ENCODE measurements at regions not wholly inside any gene's neighbourhood (a gene's known extent, or its start where the extent isn't known, plus 50 kb on each side); places are given as distances from the start of the nearest gene placed in this dataset.

- Histone ChIP-seq H3K4me1 (ENCODE audit: control insufficient read depth in 3 of 3, insufficient read depth in 2 of 3, low read depth in 1 of 3, low read length in 2 of 3) (no peaks in the 10 kb centered on the region), H3K4me3 (ENCODE audit: low read depth in 1 of 3, low read length in 3 of 3) (no peak overlapping the region), H3K36me3 (ENCODE audit: control insufficient read depth in 3 of 3, insufficient read depth in 2 of 3, low read depth in 1 of 3, low read length in 3 of 3) (no peaks in the 10 kb centered on the region), H3K27ac (ENCODE audit: low read depth in 1 of 3, low read length in 2 of 3) (no peak overlapping the region), H3K9me3 (ENCODE audit: control insufficient read depth in 2 of 2, insufficient read depth in 1 of 2, low read depth in 1 of 2, low read length in 1 of 2) (no peaks in the 10 kb centered on the region), H3K27me3 (ENCODE audit: control insufficient read depth in 3 of 3, insufficient read depth in 3 of 3, low read length in 3 of 3) (no peaks in the 10 kb centered on the region)
- FAIRE-seq (no peak), DNase-seq (no peak)
- WGBS, 3 donors: 89 to 94% (median 92%) methylated on average over 2 of the region's 2 CpGs
These were observed 242.9 kb upstream of the TRPM3 start for GRCh38 chr9:71364186-71364955.

- H3K9me3 ChIP-seq (ENCODE audit: control insufficient read depth in 2 of 2, insufficient read depth in 1 of 2, low read depth in 1 of 2, low read length in 1 of 2): no peaks in the 10 kb centered on the region
- H3K27ac ChIP-seq (ENCODE audit: low read depth in 1 of 3, low read length in 2 of 3): no peak overlapping the region
- no peaks in the 10 kb centered on the region for H3K4me1 ChIP-seq (ENCODE audit: control insufficient read depth in 3 of 3, insufficient read depth in 2 of 3, low read depth in 1 of 3, low read length in 2 of 3)
- FAIRE-seq (no peak), DNase-seq (no peak)
- no peaks in the 10 kb centered on the region for H3K27me3 ChIP-seq (ENCODE audit: control insufficient read depth in 3 of 3, insufficient read depth in 3 of 3, low read length in 3 of 3)
- no peak overlapping the region for H3K4me3 ChIP-seq (ENCODE audit: low read depth in 1 of 3, low read length in 3 of 3)
- no peaks in the 10 kb centered on the region for H3K36me3 ChIP-seq (ENCODE audit: control insufficient read depth in 3 of 3, insufficient read depth in 2 of 3, low read depth in 1 of 3, low read length in 3 of 3)
- 78 to 82% (median 80%) methylated on average over 4 of the region's 4 CpGs for WGBS, 3 donors
These were observed 242.0 kb upstream of the TRPM3 start for GRCh38 chr9:71363286-71363961.

- FAIRE-seq: no peak
- H3K9me3 ChIP-seq (ENCODE audit: control insufficient read depth in 2 of 2, insufficient read depth in 1 of 2, low read depth in 1 of 2, low read length in 1 of 2): no peaks in the 10 kb centered on the region
- no peak for DNase-seq
- H3K27ac ChIP-seq (ENCODE audit: low read depth in 1 of 3, low read length in 2 of 3): no peak overlapping the region
- no peaks in the 10 kb centered on the region for H3K4me1 ChIP-seq (ENCODE audit: control insufficient read depth in 3 of 3, insufficient read depth in 2 of 3, low read depth in 1 of 3, low read length in 2 of 3)
- H3K36me3 ChIP-seq (ENCODE audit: control insufficient read depth in 3 of 3, insufficient read depth in 2 of 3, low read depth in 1 of 3, low read length in 3 of 3): no peaks in the 10 kb centered on the region
- H3K4me3 ChIP-seq (ENCODE audit: low read depth in 1 of 3, low read length in 3 of 3): no peak overlapping the region
- no peaks in the 10 kb centered on the region for H3K27me3 ChIP-seq (ENCODE audit: control insufficient read depth in 3 of 3, insufficient read depth in 3 of 3, low read length in 3 of 3)
- WGBS, 3 donors: 64 to 83% (median 79%) methylated on average over 2 of the region's 2 CpGs
These were observed 239.9 kb upstream of the TRPM3 start for GRCh38 chr9:71361357-71361756.

GRCh38 chr9:71357346-71357745 is 235.9 kb upstream of the TRPM3 start:
- WGBS, 3 donors: 44 to 61% (median 51%) methylated on average over 4 of the region's 4 CpGs
- Histone ChIP-seq H3K27me3 (ENCODE audit: control insufficient read depth in 3 of 3, insufficient read depth in 3 of 3, low read length in 3 of 3) (no peaks in the 10 kb centered on the region), H3K4me1 (ENCODE audit: control insufficient read depth in 3 of 3, insufficient read depth in 2 of 3, low read depth in 1 of 3, low read length in 2 of 3) (no peaks in the 10 kb centered on the region), H3K36me3 (ENCODE audit: control insufficient read depth in 3 of 3, insufficient read depth in 2 of 3, low read depth in 1 of 3, low read length in 3 of 3) (no peaks in the 10 kb centered on the region), H3K4me3 (ENCODE audit: low read depth in 1 of 3, low read length in 3 of 3) (no peak overlapping the region), H3K27ac (ENCODE audit: low read depth in 1 of 3, low read length in 2 of 3) (no peak overlapping the region), H3K9me3 (ENCODE audit: control insufficient read depth in 2 of 2, insufficient read depth in 1 of 2, low read depth in 1 of 2, low read length in 1 of 2) (no peaks in the 10 kb centered on the region)
- DNase-seq (no peak), FAIRE-seq (no peak)

- Histone ChIP-seq H3K4me1 (ENCODE audit: control insufficient read depth in 3 of 3, insufficient read depth in 2 of 3, low read depth in 1 of 3, low read length in 2 of 3) (no peaks in the 10 kb centered on the region), H3K4me3 (ENCODE audit: low read depth in 1 of 3, low read length in 3 of 3) (no peak overlapping the region), H3K27ac (ENCODE audit: low read depth in 1 of 3, low read length in 2 of 3) (no peak overlapping the region), H3K27me3 (ENCODE audit: control insufficient read depth in 3 of 3, insufficient read depth in 3 of 3, low read length in 3 of 3) (no peaks in the 10 kb centered on the region), H3K36me3 (ENCODE audit: control insufficient read depth in 3 of 3, insufficient read depth in 2 of 3, low read depth in 1 of 3, low read length in 3 of 3) (no peaks in the 10 kb centered on the region), H3K9me3 (ENCODE audit: control insufficient read depth in 2 of 2, insufficient read depth in 1 of 2, low read depth in 1 of 2, low read length in 1 of 2) (no peaks in the 10 kb centered on the region)
- DNase-seq: no peak
- WGBS, 3 donors: 55 to 64% (median 60%) methylated on average over 4 of the region's 4 CpGs
- no peak for FAIRE-seq
These were observed 234.5 kb upstream of the TRPM3 start for GRCh38 chr9:71355884-71356283.

- no peaks in the 10 kb centered on the region for H3K4me1 ChIP-seq (ENCODE audit: control insufficient read depth in 3 of 3, insufficient read depth in 2 of 3, low read depth in 1 of 3, low read length in 2 of 3)
- 76 to 98% (median 94%) methylated on average over 2 of the region's 2 CpGs for WGBS, 3 donors
- no peak for FAIRE-seq
These were observed 232.3 kb upstream of the TRPM3 start for GRCh38 chr9:71353720-71354119.

GRCh38 chr9:71352837-71353236 is 231.4 kb upstream of the TRPM3 start:
- Histone ChIP-seq H3K27ac (ENCODE audit: low read depth in 1 of 3, low read length in 2 of 3) (no peak overlapping the region), H3K9me3 (ENCODE audit: control insufficient read depth in 2 of 2, insufficient read depth in 1 of 2, low read depth in 1 of 2, low read length in 1 of 2) (no peaks in the 10 kb centered on the region), H3K27me3 (ENCODE audit: control insufficient read depth in 3 of 3, insufficient read depth in 3 of 3, low read length in 3 of 3) (no peaks in the 10 kb centered on the region), H3K4me3 (ENCODE audit: low read depth in 1 of 3, low read length in 3 of 3) (no peak overlapping the region), H3K4me1 (ENCODE audit: control insufficient read depth in 3 of 3, insufficient read depth in 2 of 3, low read depth in 1 of 3, low read length in 2 of 3) (no peaks in the 10 kb centered on the region), H3K36me3 (ENCODE audit: control insufficient read depth in 3 of 3, insufficient read depth in 2 of 3, low read depth in 1 of 3, low read length in 3 of 3) (no peaks in the 10 kb centered on the region)
- WGBS, 3 donors: 59 to 75% (median 65%) methylated on average over 5 of the region's 5 CpGs
- FAIRE-seq (no peak), DNase-seq (no peak)

More at GRCh38 chr9:71353720-71354119, 232.3 kb upstream of the TRPM3 start:
- Histone ChIP-seq H3K27ac (ENCODE audit: low read depth in 1 of 3, low read length in 2 of 3) (no peak overlapping the region), H3K4me3 (ENCODE audit: low read depth in 1 of 3, low read length in 3 of 3) (no peak overlapping the region), H3K27me3 (ENCODE audit: control insufficient read depth in 3 of 3, insufficient read depth in 3 of 3, low read length in 3 of 3) (no peaks in the 10 kb centered on the region), H3K9me3 (ENCODE audit: control insufficient read depth in 2 of 2, insufficient read depth in 1 of 2, low read depth in 1 of 2, low read length in 1 of 2) (no peaks in the 10 kb centered on the region), H3K36me3 (ENCODE audit: control insufficient read depth in 3 of 3, insufficient read depth in 2 of 3, low read depth in 1 of 3, low read length in 3 of 3) (no peaks in the 10 kb centered on the region)
- DNase-seq: no peak

GRCh38 chr9:71349218-71349617 is 227.8 kb upstream of the TRPM3 start:
- DNase-seq (no peak), FAIRE-seq (no peak)
- Histone ChIP-seq H3K27ac (ENCODE audit: low read depth in 1 of 3, low read length in 2 of 3) (no peak overlapping the region), H3K4me1 (ENCODE audit: control insufficient read depth in 3 of 3, insufficient read depth in 2 of 3, low read depth in 1 of 3, low read length in 2 of 3) (no peaks in the 10 kb centered on the region), H3K4me3 (ENCODE audit: low read depth in 1 of 3, low read length in 3 of 3) (no peak overlapping the region), H3K27me3 (ENCODE audit: control insufficient read depth in 3 of 3, insufficient read depth in 3 of 3, low read length in 3 of 3) (no peaks in the 10 kb centered on the region), H3K36me3 (ENCODE audit: control insufficient read depth in 3 of 3, insufficient read depth in 2 of 3, low read depth in 1 of 3, low read length in 3 of 3) (no peaks in the 10 kb centered on the region), H3K9me3 (ENCODE audit: control insufficient read depth in 2 of 2, insufficient read depth in 1 of 2, low read depth in 1 of 2, low read length in 1 of 2) (no peaks in the 10 kb centered on the region)
- 74 to 85% (median 82%) methylated on average over 4 of the region's 4 CpGs for WGBS, 3 donors
